ENCODE measurements at regions not wholly inside any gene's neighbourhood (a gene's known extent, or its start where the extent isn't known, plus 50 kb on each side); places are given as distances from the start of the nearest gene placed in this dataset.

DNA sequence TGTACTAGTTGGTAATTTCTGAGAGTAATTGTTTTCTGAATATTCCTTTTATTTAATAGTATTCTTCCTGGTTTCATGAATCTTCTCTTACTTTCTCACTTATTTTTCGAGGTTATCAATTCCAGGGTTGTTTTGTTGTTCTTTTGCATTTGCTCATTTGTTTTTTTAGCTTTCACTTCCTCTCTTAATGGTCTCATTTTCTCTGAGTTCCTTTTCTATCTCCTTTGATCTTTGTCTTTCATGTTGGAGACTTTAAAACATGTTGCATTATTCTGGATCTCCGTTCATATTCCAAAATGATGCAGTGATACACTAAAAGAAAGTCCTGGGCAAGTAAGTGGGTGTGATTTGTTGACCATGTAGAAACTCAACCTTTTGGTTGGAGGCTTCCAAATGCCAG is 345.3 kb upstream of the SLC35B3 start:
- no peak for DNase-seq (ENCODE audit: low spot score)

DNA sequence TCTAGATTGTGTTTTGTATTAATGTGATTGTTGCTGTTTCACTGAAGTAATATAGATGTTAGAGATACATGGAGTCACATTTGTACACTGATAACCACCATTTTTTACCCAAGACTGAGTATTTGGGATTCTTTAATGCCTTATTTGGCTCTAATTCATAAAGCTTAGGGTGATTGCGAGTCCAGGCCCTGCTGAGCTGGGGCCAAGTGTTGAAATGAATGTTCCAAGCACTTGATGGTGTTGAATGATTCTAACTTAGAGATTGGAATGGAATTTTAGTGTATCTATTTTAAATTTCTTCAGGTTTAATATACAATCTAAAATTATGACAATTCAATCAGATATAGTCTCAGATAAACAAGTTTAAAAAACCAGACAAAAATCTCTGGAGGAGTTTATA is 329.4 kb upstream of the SLC35B3 start:
- DNase-seq (ENCODE audit: low spot score): no peak

DNA sequence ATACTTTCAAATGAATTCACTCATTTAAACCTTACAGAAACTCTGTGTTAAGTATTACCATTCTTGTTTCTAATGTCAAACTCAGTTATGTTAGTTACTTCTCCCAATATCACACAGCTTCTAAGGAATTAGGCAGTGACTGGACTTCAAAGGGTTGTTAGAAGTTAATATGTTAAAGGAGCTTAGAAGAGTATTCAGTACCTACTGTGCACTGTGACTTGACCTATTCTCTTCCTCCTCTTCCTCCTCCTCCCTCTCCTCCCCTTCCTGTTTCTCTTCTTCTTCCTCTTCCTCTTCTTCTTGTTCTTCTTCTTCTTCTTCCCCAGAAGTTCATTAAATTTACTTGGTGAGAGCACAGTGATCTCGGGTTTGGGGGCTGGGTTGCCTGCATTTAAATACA is 325.6 kb upstream of the SLC35B3 start:
- DNase-seq (ENCODE audit: low spot score): no peak

DNA sequence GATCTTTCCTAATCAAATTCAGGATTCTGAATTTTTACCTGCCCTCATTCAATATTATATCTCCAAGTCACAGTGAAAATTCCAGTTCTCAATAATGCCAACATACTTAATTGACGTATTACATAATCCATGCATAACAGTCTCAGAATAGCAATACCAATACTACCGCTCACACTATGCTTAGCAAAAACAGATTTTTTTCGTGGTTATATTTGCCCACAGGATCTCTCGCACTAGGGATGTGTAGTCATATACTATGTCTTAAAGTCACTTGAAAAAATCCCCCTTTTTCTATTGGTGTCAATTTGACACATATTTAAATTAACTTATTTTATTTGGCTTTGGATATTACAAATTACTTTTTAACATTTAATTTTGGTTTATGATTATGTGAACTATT is 323.1 kb upstream of the SLC35B3 start:
- no peak for DNase-seq (ENCODE audit: low spot score)

DNA sequence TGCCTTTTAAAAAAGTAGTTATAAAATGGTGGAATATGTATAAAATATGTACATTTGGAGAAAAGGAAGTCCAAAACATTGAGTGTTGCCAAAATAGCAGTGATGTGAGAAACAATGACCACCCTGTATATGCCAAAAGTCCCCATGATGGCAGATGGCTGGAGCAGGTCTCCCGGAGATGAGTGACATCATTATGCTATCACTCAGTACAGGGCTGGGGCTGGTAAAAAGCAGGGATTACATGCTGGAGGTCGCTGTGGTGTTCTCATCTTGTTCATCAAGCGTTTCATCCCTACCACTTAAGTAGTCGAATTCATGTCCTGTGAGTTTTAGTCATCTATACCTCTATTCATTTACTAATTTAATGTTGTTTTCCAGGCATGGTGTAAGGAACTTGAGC is 315.3 kb upstream of the SLC35B3 start:
- no peak for DNase-seq (ENCODE audit: low spot score)

DNA sequence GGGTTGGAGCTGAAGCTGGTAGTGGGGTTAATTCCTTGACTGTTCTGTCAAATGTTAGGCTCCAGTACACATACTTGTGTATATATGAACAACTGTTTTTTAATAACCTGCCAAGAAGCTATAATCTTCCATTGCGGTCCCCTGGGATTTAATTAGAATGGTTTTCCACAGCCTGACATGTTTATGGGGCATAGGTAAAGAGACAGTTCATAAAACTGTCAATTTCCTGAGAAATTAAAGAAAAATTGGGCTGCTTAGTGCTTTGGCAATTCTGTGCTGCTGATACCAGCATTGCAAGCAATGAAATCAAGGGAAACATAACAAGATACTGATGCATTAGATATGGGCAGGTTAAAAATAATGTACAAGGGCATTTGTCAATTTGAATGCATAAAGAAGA is 314.1 kb upstream of the SLC35B3 start:
- no peak for DNase-seq (ENCODE audit: low spot score)

DNA sequence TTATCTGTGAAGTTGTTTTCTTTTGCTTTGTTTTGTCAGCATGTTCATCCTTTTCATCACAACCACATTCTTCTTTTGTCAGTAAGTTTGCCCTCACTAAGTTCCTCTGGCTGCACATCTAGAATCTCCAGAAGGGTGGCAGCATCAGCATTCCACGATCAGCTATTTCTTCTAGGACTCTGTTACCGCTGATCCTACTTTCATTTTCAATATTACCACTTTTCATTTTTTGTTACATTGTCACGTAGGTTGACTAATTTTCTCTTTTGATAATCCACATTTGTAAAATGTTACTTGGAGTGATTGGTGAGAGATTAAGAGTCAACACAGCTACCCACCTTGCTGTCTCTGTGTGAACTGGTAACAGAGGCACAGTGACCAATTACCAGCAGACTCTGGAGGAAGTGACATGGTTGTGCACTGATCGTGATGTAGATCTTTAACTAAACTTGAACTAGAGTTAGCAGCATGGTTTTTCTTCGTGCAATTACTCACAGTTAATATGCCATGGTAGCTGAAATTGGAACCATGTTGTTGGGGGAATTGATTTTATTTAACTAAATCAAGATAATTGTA is 307.9 kb upstream of the SLC35B3 start:
- DNase-seq (ENCODE audit: low spot score): no peak

DNA sequence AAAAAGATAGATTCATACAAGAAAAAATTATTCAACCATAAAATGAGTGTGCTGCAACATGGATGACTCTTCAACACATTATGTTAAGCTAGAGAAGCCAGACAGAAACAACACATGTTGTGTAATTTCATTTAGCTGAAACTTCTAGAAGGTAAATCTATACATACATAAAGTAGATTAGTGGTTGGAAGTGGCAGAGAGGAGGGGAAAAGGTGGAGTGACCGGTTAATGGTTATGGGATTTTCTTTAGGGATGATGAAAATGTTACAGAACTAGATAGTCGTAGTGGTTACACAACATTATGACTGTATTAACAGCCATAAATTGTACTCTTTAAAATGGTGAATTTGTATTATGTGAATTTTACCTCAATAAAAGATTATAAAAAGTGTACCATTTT is 304.1 kb upstream of the SLC35B3 start:
- no peak for DNase-seq (ENCODE audit: low spot score)

DNA sequence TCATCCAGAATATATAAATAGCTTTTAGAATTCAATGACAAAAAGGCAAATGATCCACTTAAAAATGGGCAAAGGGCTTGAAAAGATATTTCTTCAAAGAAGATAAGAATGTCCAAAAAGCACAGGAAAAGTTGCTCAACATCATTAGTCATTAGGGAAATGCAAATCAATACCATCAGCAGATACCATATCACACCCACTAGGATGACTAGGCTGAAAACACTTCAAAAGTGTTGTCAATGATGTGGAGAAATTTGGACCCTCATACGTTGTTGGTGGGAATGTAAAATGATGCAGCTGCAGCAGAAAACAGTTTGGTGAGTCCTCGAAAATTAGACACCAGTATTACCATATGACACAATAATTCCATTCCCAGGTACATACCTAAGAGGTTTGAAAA is 303.6 kb upstream of the SLC35B3 start:
- no peak for DNase-seq (ENCODE audit: low spot score)

DNA sequence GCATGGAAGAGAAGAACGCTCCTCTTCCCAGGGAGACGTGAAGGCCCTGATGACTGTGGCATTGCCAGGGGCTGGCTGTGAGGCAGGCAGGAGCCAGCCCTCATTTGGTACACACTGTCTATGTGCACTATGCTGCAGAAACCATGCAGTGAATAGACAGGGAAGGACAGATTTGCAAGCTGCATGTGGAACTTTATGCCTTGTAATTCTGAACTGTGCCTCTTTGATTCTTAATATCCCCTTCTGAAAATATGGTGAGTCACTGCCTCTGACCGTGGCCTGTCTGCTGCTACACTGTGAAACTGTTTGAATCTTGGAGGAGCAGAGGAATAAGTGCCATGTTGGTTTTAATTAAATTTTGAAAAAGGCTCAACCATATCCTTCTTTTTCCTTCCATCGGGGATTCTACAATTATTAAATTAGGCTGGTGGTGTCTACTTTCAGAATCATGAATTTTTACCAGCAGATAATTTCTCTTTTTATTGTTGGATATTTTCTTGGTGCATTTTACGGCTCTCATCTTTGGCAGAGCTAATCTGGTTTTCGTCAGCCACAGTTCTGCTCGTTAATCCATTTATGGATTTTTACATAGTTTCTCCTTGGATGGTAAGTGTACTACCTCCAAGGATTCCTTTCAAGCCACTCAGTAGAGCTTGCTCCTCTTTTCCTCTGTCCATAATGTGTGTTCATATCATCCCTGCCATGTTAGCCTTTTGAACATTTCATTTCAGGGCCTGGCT is 301.0 kb upstream of the SLC35B3 start:
- DNase-seq (ENCODE audit: low spot score): no peak

DNA sequence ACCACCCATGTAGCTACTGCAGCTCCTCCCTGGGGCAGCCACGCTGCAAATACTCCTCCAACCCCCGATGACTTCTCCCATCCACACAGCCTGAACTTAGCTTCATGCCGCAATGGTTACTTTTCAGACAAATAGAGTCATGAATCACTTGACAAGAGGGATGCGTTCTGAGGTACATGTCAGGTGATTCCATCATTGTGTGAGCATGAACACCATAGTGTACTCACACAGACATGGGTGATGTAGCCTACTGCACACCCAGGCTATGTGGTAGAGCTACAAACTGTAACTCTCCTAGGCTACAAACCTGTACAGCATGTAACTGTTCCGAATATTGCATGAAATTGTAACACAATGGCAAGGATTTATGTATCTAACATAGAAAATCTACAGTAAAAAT is 298.5 kb upstream of the SLC35B3 start:
- no peak for DNase-seq (ENCODE audit: low spot score)

DNA sequence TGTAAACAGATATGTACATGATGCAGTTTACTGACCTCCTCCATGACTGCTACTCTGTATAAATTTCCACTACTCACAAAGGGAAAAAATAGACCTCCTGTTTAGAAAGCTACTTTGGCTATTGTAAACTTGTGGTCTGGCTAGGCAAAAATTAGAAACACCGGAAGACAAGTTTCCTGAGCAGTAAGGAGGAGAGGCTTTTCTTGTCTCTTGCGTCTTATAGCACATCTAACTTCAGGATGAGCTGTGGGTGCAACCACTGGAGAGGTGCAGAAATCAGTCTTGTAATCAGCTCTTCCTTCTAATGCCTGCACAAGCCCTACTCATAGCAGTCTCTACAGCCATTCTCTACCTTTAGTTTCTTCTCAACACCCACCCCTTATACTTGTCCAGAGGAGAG is 296.5 kb upstream of the SLC35B3 start:
- no peak for DNase-seq (ENCODE audit: low spot score)

DNA sequence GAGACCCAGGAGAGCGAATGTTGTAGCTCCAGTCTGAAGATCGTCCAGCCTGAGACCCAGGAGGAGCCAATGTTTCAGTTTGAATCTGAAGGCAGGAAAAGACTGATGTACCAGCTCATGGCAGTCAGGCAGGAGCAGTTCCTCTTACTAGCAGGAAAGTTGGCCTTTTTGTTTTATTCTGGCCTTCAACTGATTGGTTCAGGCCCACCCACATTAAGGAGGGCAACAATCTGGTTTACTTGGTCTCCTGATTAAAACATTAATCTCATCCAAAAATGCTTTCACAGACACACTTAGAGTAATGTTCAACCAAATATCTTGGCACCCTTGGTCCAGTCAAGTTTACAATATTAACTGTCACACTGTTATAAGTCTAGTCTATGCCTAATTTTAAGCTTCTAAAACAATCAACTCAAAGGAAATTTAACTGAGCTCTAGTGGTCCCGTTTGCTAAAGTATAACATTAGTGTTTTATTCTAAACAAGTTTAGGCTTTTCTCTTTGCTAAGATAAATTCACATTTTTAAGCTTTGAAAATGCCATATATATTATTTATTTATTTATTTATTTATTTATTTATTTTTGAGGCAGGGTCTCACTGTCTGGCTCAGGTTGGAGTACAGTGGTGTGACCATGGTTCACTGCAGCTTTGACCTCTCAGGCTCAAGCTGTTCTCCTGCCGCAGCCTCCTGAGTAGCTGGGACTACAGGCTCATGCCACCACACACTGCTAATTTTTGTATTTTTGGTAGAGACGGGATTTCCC is 275.5 kb upstream of the SLC35B3 start:
- DNase-seq (ENCODE audit: low spot score): no peak

DNA sequence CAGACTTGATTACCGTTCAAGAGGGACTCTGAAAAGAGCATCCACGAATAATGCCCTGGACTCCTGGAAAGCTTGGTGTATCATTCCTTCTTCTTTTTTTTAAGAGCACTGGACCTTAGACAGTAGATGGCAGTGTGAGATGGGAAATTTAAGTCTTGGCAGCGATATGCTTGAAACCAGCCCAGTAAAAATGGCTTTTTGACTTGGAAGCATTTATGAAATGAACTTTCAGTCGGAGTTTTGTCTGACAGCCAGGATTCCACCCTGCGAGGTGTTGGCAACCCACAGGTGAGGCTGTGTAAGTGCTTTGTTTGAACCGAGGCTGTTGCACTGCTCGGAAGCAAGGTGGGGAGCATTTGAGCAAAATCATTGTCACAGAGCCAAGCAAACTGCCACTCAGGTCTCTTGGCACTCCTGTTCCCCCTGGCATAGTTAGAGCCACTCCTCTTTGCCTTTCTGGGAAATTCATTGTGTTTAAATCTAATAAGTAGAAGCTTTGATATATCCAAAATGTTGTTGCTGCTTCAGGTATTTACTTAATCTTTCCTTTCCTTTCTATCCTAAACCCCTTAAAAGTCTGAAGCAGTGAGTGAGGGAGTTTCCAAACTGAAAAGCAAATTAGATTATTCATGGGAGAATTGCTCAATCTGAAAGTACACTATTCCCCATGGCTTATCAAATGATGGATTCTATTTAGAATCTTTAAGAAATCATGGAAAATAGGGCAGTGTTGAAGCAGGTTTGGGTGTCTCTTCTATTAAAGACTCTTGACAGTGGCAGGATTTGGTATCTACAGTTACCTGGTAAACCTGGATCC is 272.8 kb upstream of the SLC35B3 start:
- DNase-seq (ENCODE audit: low spot score): peak; percentile 19

DNA sequence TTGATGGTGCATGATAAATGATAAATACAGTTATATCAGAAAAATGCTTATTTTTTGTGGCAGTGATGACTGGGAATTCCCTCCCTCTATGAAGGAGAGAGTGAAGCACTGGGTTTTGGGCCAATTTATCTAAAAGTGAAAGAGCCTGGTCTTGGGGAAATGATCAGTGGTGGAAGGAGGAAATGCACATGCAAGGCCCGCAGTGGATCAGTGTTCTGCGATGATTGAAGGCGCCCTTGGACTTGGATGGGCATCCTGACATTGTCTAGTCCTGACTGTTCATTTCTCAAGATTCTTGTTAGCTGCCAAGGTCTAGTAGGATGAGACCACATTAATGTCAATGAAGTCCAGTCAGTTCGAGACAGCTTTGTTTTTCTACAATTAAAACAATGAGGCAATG is 272.0 kb upstream of the SLC35B3 start:
- DNase-seq (ENCODE audit: low spot score): no peak

DNA sequence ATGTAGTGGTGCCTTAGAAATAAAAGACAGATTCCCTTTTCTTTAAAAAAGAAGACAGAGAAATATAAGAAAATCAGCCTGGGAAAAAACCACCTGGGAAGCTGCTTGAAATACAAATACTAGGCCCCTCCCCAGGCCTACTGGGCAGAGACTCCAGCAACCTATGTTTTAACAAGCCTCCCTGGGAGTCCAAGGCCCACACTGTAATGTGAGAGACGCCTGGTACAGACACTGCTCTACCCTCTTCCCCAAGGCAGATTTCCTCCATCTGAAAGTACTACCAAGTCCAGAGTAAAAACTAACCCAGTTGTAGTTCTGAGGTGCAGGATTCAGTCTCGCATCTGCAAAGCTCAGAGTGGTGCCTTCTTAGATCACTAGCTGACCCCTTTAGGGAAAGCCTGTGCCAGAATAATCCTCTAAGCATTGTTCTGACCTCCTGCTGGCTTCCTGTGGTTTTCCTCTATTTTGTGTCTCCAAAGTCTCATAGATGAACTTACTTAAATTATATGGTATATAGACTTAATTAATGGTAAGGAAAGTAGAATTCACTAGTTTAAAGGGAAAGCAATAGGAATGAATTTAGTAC is 270.2 kb upstream of the SLC35B3 start:
- DNase-seq (ENCODE audit: low spot score): no peak

DNA sequence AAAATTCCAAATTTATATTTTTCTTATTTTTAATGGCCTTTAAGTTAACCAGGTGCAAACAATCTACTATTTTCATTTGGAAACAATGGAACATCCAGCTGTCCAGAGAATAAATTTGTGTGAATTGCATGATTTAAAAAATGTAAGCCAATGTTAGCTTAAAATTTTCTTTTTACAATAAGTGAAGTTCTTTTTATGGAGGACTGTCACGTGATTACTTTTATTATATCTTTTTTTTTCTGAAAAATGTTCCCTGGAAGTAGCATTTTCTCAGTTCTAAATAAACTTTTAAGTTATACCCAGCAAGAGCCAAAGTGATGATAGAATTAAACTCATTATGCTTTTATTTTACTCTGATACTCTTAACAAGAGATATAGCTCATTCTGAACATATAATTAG is 267.7 kb upstream of the SLC35B3 start:
- DNase-seq (ENCODE audit: low spot score): no peak

DNA sequence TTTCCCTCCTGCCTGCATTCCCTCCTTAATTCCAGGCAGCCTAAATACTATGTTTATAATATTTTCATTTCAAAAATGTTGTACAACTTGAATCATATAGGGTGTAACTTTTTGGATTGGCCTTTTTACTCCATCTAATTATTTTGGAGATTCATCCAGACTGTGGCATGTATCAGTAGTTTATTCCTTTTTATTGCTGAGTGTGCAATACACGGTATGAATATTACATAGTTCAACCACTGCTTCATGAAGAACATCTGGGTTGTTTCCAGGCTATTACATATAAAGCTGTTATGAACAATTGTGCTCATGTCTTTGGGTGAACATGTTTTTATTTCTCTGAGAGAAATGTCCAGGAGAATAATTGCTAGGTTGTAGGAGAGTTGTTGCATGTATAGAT is 253.5 kb upstream of the SLC35B3 start:
- no peak for DNase-seq (ENCODE audit: low spot score)

DNA sequence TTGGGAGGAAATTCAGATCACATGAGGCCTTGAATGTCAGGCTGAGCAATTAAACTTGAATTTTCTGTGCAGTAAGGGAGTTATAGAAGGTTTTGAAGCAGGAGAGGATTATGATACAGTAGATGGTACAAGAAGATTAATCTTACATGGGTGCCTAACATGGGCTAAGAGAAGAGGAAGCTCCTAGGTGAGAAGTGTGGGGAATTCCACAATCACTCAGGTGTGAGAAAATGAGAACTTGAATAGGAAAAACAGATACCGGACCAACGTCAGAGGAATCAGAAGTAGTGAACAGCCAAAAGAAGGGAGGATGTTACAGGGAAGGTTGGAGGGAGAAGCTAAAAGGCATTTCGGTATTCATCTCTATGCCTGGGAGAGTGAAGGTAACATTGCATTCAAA is 250.7 kb upstream of the SLC35B3 start:
- no peak for DNase-seq (ENCODE audit: low spot score)

DNA sequence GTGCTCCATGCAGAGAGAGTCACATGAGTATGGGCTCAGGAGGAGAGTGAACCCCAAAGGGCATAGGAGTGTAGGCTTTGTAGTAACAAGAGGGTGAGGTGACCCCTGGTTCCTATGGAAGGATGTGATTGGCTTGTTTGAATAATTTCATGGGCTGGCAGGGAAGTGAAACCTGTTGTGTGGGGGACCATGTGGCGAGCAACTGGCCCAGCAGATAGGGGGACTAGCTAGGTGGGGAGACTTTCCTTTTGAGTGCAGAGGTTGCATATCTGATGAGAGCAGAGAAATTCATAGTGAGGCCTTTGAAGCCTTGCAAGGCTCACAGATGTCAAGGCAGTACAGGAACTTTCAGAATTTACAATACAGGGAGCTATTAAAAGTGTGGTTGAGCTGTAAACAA is 247.9 kb upstream of the SLC35B3 start:
- no peak for DNase-seq (ENCODE audit: low spot score)

DNA sequence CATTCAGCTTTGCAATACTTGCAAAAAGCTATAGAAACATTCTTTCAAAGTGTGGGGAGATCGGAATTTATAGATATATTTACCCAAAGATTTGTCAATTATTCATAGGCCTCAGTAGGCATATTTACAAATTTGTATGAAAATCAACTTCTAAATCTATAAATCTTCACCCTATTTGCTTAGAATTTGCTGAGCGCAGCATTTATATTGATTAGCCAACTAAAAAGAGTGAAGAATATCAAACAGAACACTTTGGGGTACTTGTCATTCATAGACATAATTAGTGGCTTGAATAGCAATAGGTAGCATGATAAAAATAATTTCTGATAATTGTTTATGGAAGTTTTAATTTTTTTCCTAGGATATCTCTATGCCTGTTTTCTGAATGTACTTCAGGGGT is 244.5 kb upstream of the SLC35B3 start:
- DNase-seq (ENCODE audit: low spot score): no peak

DNA sequence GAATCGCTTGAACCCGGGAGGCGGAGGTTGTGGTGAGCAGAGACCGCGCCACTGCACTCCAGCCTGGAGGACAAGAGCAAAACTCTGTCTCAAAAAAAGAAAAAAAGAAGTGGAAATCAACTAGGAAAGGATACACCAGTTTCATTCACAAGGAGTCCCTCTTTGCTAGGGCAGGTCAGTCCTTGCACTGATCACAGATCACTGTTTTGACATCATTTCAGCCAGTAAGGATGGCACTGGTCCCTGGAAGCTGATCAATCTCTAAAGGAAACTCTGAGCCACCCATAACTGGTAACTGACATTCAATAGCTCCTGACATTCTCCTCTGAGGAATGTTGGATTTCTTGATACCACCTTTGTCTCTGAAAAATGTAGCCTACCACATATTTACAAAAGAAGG is 243.1 kb upstream of the SLC35B3 start:
- no peak for DNase-seq (ENCODE audit: low spot score)

All from HT-29 (cell line).